NCI-H2081 (cell line): ENCODE measurements at regions not wholly inside any gene's neighbourhood (a gene's known extent, or its start where the extent isn't known, plus 50 kb on each side); places are given as distances from the start of the nearest gene placed in this dataset.
"Not testable (repeated sequence)": the region's sequence is repeated elsewhere in the genome, so short reads cannot be mapped to it uniquely, and the experiment has no call there.

Experiments
- DNase-seq, 2 experiments: peaks; one replicate each; lab custom pipeline; 2025; lab: John Stamatoyannopoulos, UW

- DNase-seq: no peak
Observed at GRCh38 chr16:8110572-8111514, 479.5 kb downstream of the TMEM114 start.

- no peak for DNase-seq
Observed at GRCh38 chr16:8109510-8110369, 480.6 kb downstream of the TMEM114 start.

GRCh38 chr16:8108991-8109509 is 481.3 kb downstream of the TMEM114 start:
- DNase-seq: peak in 1 of 2 experiments; percentile 2

GRCh38 chr16:8107296-8107695 is 483.0 kb downstream of the TMEM114 start:
- no peak for DNase-seq

- DNase-seq: no peak
Observed at GRCh38 chr16:8103649-8104289, 486.5 kb downstream of the TMEM114 start.

- DNase-seq: no peak
Observed at GRCh38 chr16:8099586-8099985, 490.7 kb downstream of the TMEM114 start.

GRCh38 chr16:8098947-8099512 is 491.3 kb downstream of the TMEM114 start:
- no peak for DNase-seq

- DNase-seq: no peak
Observed at GRCh38 chr16:8096211-8096610, 494.1 kb downstream of the TMEM114 start.

GRCh38 chr16:8094696-8095095 is 495.6 kb downstream of the TMEM114 start:
- DNase-seq: no peak

- no peak for DNase-seq
Observed at GRCh38 chr16:8088820-8089338, 501.4 kb downstream of the TMEM114 start.

GRCh38 chr16:8087597-8088289 is 502.6 kb downstream of the TMEM114 start:
- no peak for DNase-seq

GRCh38 chr16:8087146-8087545 is 503.2 kb downstream of the TMEM114 start:
- DNase-seq: no peak

- DNase-seq: no peak
Observed at GRCh38 chr16:8084882-8085281, 505.4 kb downstream of the TMEM114 start.

- DNase-seq: no peak
Observed at GRCh38 chr16:8084302-8084701, 506.0 kb downstream of the TMEM114 start.

GRCh38 chr16:8083560-8083959 is 506.8 kb downstream of the TMEM114 start:
- no peak for DNase-seq

GRCh38 chr16:8080817-8081216 is 509.5 kb downstream of the TMEM114 start:
- DNase-seq: no peak

- no peak for DNase-seq
Observed at GRCh38 chr16:8075271-8075670, 515.0 kb downstream of the TMEM114 start.

- no peak for DNase-seq
Observed at GRCh38 chr16:8070506-8070905, 519.8 kb downstream of the TMEM114 start.

- DNase-seq: not testable (repeated sequence)
Observed at GRCh38 chr16:8068225-8068624, 522.1 kb downstream of the TMEM114 start.

- DNase-seq: no peak
Observed at GRCh38 chr16:8063159-8063558, 527.2 kb downstream of the TMEM114 start.

GRCh38 chr16:8062677-8063076 is 527.6 kb downstream of the TMEM114 start:
- DNase-seq: no peak
